K562 (cell line): ENCODE measurements at regions not wholly inside any gene's neighbourhood (a gene's known extent, or its start where the extent isn't known, plus 50 kb on each side); places are given as distances from the start of the nearest gene placed in this dataset.

Experiments
- ATAC-seq: fragments of 200-7000 bp; cut with Tn5 transposase; 3 replicates; pipeline ENCODE4 v1.9.1; 2020; ENCODE audit warnings: moderate library complexity
- BruUV-seq: library from RNA; stranded (reverse); fragments of 400-500 nt; replicated peaks from 2 replicates; lab custom pipeline; 2021; lab: Mats Ljungman, UMichigan
- CTCF ChIA-PET: fragments of 300-600 bp; formaldehyde crosslinking; extraction: SDS; loops from one replicate; lab custom pipeline; 2021; ENCODE audit warnings: low intra/inter-chr PET ratio; lab: Yijun Ruan, JAX
- POLR2A ChIA-PET: fragments of 300-600, 350-650 bp; sonication (Branson Sonifier 250); formaldehyde crosslinking; extraction: SDS; loops from one replicate; lab custom pipeline; 2021; ENCODE audit warnings: antibody characterized with exemption, inconsistent platforms; lab: Yijun Ruan, JAX
- DNase-seq, 4 experiments: peaks; one replicate each; pipeline versions ENCODE4 v3.0.0 to v3.0.0-alpha.2; 2011 to 2018; ENCODE audit warnings: low spot score in 3 of 4, mixed read lengths in 3 of 4; ENCODE audit errors: extremely low read depth in 1 of 4
- FAIRE-seq: peaks from 2 replicates; lab custom pipeline; 2011; peaks lifted over from hg19 to GRCh38; lab: Jason Lieb, UNC
- H2AFZ ChIP-seq: 2 replicates; pipeline ENCODE4 v1.6.0; 2011; ENCODE audit warnings: low read depth, low read length, control low read depth, inconsistent platforms
- H3K27ac ChIP-seq: fragments of 200-600 bp; 3 replicates; pipeline ENCODE4 v1.8.0; 2011; ENCODE audit warnings: low read depth, mild to moderate bottlenecking, control low read depth, inconsistent platforms, low read length, moderate library complexity, mixed read lengths; ENCODE audit errors: extremely low read depth
- H3K27me3 ChIP-seq, 2 experiments: fragments of 300-600 bp in 1 of 2; 2 replicates in 1 of 2; 3 replicates in 1 of 2; pipeline versions ENCODE4 v1.6.0 to v1.8.0; 2011; ENCODE audit warnings: inconsistent platforms in 2 of 2, low read length in 2 of 2, mild to moderate bottlenecking in 1 of 2, mixed read lengths in 1 of 2, moderate library complexity in 1 of 2; ENCODE audit not compliant: control insufficient read depth in 2 of 2, insufficient read depth in 2 of 2
- H3K36me3 ChIP-seq: fragments of 300-600 bp; 3 replicates; pipeline ENCODE4 v1.8.0; 2011; ENCODE audit warnings: mild to moderate bottlenecking, low read length, inconsistent platforms; ENCODE audit not compliant: control insufficient read depth, insufficient read depth
- H3K4me1 ChIP-seq, 2 experiments: fragments of 200-600 bp in 1 of 2; replicated peaks in 1 of 2; 2 replicates in 1 of 2; 3 replicates in 1 of 2; pipeline versions ENCODE4 v1.5.1 to v1.8.0; 2011; ENCODE audit warnings: inconsistent platforms in 2 of 2, low read length in 2 of 2, mild to moderate bottlenecking in 1 of 2, mixed read lengths in 1 of 2, moderate library complexity in 1 of 2; ENCODE audit not compliant: control insufficient read depth in 2 of 2, insufficient read depth in 2 of 2
- H3K4me2 ChIP-seq: 2 replicates; pipeline ENCODE4 v1.6.1; 2011; ENCODE audit warnings: low read length, control low read depth, inconsistent platforms, mixed read lengths; ENCODE audit not compliant: insufficient read depth
- H3K4me3 ChIP-seq: fragments of 200-600 bp; sonication (generic), shearing (Covaris generic); 2 replicates; pipeline ENCODE4 v1.5.1; 2016; ENCODE audit warnings: control low read depth, inconsistent platforms
- H3K79me2 ChIP-seq: fragments of 200-600 bp; 3 replicates; pipeline ENCODE4 v1.8.0; 2011; ENCODE audit warnings: low read length, inconsistent platforms; ENCODE audit not compliant: control insufficient read depth, insufficient read depth
- H3K9ac ChIP-seq, 2 experiments: 2 replicates each; pipeline versions ENCODE4 v1.6.0 to v1.6.1; 2011; ENCODE audit warnings: low read depth in 2 of 2, low read length in 2 of 2, control low read depth in 1 of 2, inconsistent platforms in 1 of 2, mild to moderate bottlenecking in 1 of 2, mixed read lengths in 1 of 2; ENCODE audit not compliant: insufficient read depth in 1 of 2
- H3K9me1 ChIP-seq: one replicate; pipeline ENCODE4 v1.6.0; 2011; ENCODE audit warnings: inconsistent platforms, mild to moderate bottlenecking, low read length, moderate library complexity; ENCODE audit not compliant: control insufficient read depth, insufficient read depth
- H3K9me3 ChIP-seq: replicated peaks from 2 replicates; pipeline ENCODE4 v1.5.1; 2011; ENCODE audit warnings: low read depth, low read length, inconsistent platforms; ENCODE audit not compliant: control insufficient read depth, insufficient read depth
- H4K20me1 ChIP-seq: replicated peaks from 2 replicates; pipeline ENCODE4 v1.6.1; 2011; ENCODE audit warnings: low read length, inconsistent platforms, mixed read lengths; ENCODE audit not compliant: control insufficient read depth, insufficient read depth
- BCOR ChIP-seq: fragments of 450-650 bp; IDR thresholded peaks from 2 replicates; pipeline ENCODE4 v1.6.1; 2016
- CBFB ChIP-seq: sonication (generic); formaldehyde crosslinking; IDR thresholded peaks from 2 replicates; pipeline ENCODE4 v1.4.0; 2020; ENCODE audit warnings: mild to moderate bottlenecking, missing genetic modification reagents
- CCAR2 ChIP-seq: fragments of 200-400 bp; formaldehyde crosslinking; IDR thresholded peaks from 2 replicates; pipeline ENCODE4 v1.6.1; 2017; ENCODE audit warnings: mild to moderate bottlenecking, low read depth, low read length
- CEBPB ChIP-seq: fragments of 450-650 bp; IDR thresholded peaks from 2 replicates; pipeline ENCODE4 v1.6.1; 2016; ENCODE audit warnings: missing genetic modification characterization, missing compliant biosample characterization
- FOXJ3 ChIP-seq: sonication (generic); formaldehyde crosslinking; IDR thresholded peaks from 2 replicates; pipeline ENCODE4 v1.4.0; 2020; ENCODE audit warnings: mild to moderate bottlenecking, missing genetic modification reagents
- KDM1A ChIP-seq, 2 experiments: fragments of 450-650 bp; IDR thresholded peaks; 2 replicates each; pipeline ENCODE4 v1.6.1; 2016; ENCODE audit warnings: mild to moderate bottlenecking in 2 of 2
- MEIS2 ChIP-seq: fragments of 450-650 bp; IDR thresholded peaks from 2 replicates; pipeline ENCODE4 v1.6.1; 2014; ENCODE audit warnings: mild to moderate bottlenecking; ENCODE audit not compliant: partially characterized antibody
- NFE2L1 ChIP-seq: fragments of 450-650 bp; IDR thresholded peaks from 2 replicates; pipeline ENCODE4 v1.6.1; 2016; ENCODE audit warnings: missing genetic modification characterization, low read depth, mild to moderate bottlenecking, missing compliant biosample characterization, moderate library complexity, borderline replicate concordance
- U2AF1 ChIP-seq: fragments of 200-400 bp; formaldehyde crosslinking; optimal IDR thresholded peaks from 2 replicates; pipeline ENCODE3; 2017; ENCODE audit warnings: mild to moderate bottlenecking, low read depth, low read length, moderate library complexity
- WGBS: fragments of 100-300 bp; shearing (Covaris generic); methylation state at CpG from one replicate; pipeline ENCODE4 v1.1.6; 2016; ENCODE audit warnings: low coverage, mixed read lengths; ENCODE audit not compliant: insufficient coverage; ENCODE audit errors: missing lambda C conversion rate; 5-methylcytosine and 5-hydroxymethylcytosine counted together
- in situ Hi-C: fragments of 300-500 bp; cut with MboI; formaldehyde crosslinking; loops from 4 replicates; pipeline ENCODE4 v1.15.0; 2018; ENCODE audit warnings: inconsistent platforms, mixed read lengths
- intact Hi-C: fragments of 100-400 bp; cut with micrococcal nuclease; formaldehyde crosslinking; loops from 2 replicates; pipeline ENCODE4 v1.14.2; 2022

GRCh38 chr21:43331111-43331961 lies 95.6 kb downstream of the SIK1 start:
- CTCF ChIA-PET, result no interaction called here
- no peak overlapping the region for H3K9ac ChIP-seq
- no peak for FAIRE-seq

GRCh38 chr21:43330306-43330881 lies 96.5 kb downstream of the SIK1 start:
- Histone ChIP-seq H3K9ac (no peak overlapping the region), H3K9me3 (no peaks in the 10 kb centered on the region), H4K20me1 (peaks cover 9% of the 10 kb centered on the region; the same call in 1 of the 2 replicates), H2AFZ (no peak overlapping the region), H3K27ac (no peak overlapping the region), H3K79me2 (no peaks in the 10 kb centered on the region), H3K27me3 (peaks cover 74 to 84% of the 10 kb centered on the region in 2 experiments), H3K9me1 (no peaks in the 10 kb centered on the region), H3K4me3 (no peak overlapping the region), H3K4me2 (no peak overlapping the region), H3K36me3 (no peaks in the 10 kb centered on the region), H3K4me1 (peaks cover 0 to 13% of the 10 kb centered on the region in 2 experiments; a peak in 3 of 5 replicates)
- WGBS, result under 1% methylated on average over 15 of the region's 15 CpGs
- intact Hi-C loops (no loop called here), in situ Hi-C loops (no loop called here)
- POLR2A ChIA-PET, result interaction anchor here (0.6 to 1.9 kb wide), 2 partner anchors 16 to 830 kb away, joined by 3 to 8 read pairs; no protein-coding TSS in a partner anchor
- no peak; the same call in 2 of the 3 replicates for ATAC-seq
- BruUV-seq, result no TSS peak
- FAIRE-seq, result no peak
- TF ChIP-seq KDM1A (IDR thresholded peaks at IDR 0.05) (0 out of 4 replicates have a peak, but pooled peaks of 1 of the 2 experiments have one; percentile 20), FOXJ3 (CRISPR knock-in tag) (no peak), BCOR (peak; percentile 64)
- no peak for DNase-seq
- CTCF ChIA-PET, result no interaction called here

More at GRCh38 chr21:43331111-43331961, 95.6 kb downstream of the SIK1 start:
- ATAC-seq, result no peak
- Histone ChIP-seq H3K9me3 (no peaks in the 10 kb centered on the region), H2AFZ (no peak overlapping the region), H3K9me1 (no peaks in the 10 kb centered on the region), H4K20me1 (peaks cover 6% of the 10 kb centered on the region; the same call in 1 of the 2 replicates), H3K27ac (no peak overlapping the region), H3K4me2 (no peak overlapping the region), H3K4me1 (peaks cover 0 to 7% of the 10 kb centered on the region in 2 experiments; a peak in 1 of 5 replicates), H3K36me3 (no peaks in the 10 kb centered on the region), H3K79me2 (no peaks in the 10 kb centered on the region), H3K4me3 (no peak overlapping the region), H3K27me3 (peaks cover 66 to 77% of the 10 kb centered on the region in 2 experiments)
- no peak for TF ChIP-seq MEIS2
- no peak for TF ChIP-seq U2AF1
- TF ChIP-seq CEBPB (tag), result no peak
- no peak for TF ChIP-seq CCAR2
- TF ChIP-seq NFE2L1 (tag), result no peak
- TF ChIP-seq CBFB (CRISPR knock-in tag), result no peak
- no peak for DNase-seq
- BruUV-seq, result no TSS peak
- POLR2A ChIA-PET, result interaction anchor here (0.9 kb wide), 1 partner anchor 43 kb away, joined by 5 read pairs; no protein-coding TSS in a partner anchor
- 2% methylated on average over 26 of the region's 26 CpGs for WGBS
- in situ Hi-C loops, result no loop called here
- intact Hi-C loops, result no loop called here
